ENCODE measurements at regions not wholly inside any gene's neighbourhood (a gene's known extent, or its start where the extent isn't known, plus 50 kb on each side); places are given as distances from the start of the nearest gene placed in this dataset.

DNA sequence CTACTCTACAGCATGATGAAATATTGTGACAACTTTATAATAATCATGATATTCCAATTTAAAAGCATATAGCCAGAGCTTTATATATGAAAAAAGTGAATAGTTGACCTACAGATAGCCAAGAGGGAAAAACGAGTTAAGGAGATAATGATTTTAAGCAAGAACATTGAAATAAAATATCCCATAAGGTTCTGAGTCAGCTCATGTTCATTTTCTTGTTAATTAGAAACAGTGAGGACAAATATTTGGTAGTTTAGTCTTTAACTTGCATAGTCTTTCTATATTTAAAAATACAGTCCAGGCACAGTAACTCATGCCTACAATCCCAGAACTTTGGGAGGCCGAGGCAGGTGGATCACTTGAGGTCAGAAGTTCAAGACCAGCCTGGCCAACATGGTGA, 55.8 kb upstream of the CDH6 start:
- peaks cover 2% of the 10 kb centered on the region for H3K36me3 Mint-ChIP-seq (ENCODE audit: insufficient read depth)
- no peak overlapping the region for H3K27ac Mint-ChIP-seq (ENCODE audit: low read depth)

DNA sequence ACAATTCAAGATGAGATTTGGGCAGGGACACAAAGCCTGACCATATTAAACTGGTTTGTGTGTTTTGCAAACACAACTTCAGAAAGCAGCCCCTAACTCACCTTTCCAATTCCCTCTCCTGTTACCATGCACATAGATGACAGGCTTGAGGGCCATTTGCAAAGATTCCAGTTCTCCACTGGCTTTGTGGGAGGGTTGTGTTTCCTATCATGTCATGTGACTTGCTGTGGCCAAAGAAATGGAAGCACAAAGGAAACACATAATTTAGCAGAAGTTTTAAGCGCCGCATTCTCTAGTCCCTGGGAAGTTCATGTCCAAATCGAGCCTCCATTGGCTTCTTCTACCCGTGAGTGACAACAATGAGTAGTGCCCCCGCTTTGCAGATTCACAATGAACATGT, 57.9 kb upstream of the CDH6 start:
- H3K9me3 Mint-ChIP-seq: peaks cover 6% of the 10 kb centered on the region
- ATAC-seq (replicated peaks; ENCODE audit: extremely low read depth, poor library complexity, severe bottlenecking): no peak

More for the DNA sequence above, 55.8 kb upstream of the CDH6 start:
- Mint-ChIP-seq H3K27me3 (no peaks in the 10 kb centered on the region), H3K9me3 (peaks cover 6% of the 10 kb centered on the region), H3K4me3 (no peak overlapping the region), H3K4me1 (no peaks in the 10 kb centered on the region)
- ATAC-seq (replicated peaks; ENCODE audit: extremely low read depth, poor library complexity, severe bottlenecking) (no peak), DNase-seq (ENCODE audit: low spot score in 2 of 2) (no peak)

DNA sequence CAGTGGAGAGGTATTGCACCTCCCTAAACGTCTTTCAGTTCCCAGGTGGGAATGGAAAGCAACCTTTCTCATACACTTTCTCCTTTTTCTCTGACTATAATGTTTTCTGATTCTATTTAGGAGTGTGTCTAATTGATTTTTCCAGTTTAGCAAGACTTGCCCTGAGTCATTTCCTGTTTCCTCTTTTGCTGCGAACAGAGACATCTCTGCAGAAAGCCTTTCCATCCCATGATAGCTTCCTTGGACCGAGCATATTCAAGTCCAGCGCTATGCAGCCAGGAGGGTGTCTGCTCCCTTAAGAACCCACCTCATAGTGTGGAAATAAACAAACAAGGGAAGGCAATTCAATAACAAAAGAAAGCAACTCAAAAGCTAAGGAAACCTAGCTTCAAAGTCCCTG, 60.0 kb upstream of the CDH6 start:
- Mint-ChIP-seq H3K9me3 (peaks cover 7% of the 10 kb centered on the region), H3K36me3 (ENCODE audit: insufficient read depth) (no peaks in the 10 kb centered on the region), H3K27me3 (no peaks in the 10 kb centered on the region), H3K4me3 (no peak overlapping the region), H3K4me1 (no peaks in the 10 kb centered on the region), H3K27ac (ENCODE audit: low read depth) (no peak overlapping the region)
- no peak for ATAC-seq (replicated peaks; ENCODE audit: extremely low read depth, poor library complexity, severe bottlenecking)
- DNase-seq (ENCODE audit: low spot score in 2 of 2): no peak

More for the DNA sequence above, 57.9 kb upstream of the CDH6 start:
- Mint-ChIP-seq H3K36me3 (ENCODE audit: insufficient read depth) (no peaks in the 10 kb centered on the region), H3K27ac (ENCODE audit: low read depth) (no peak overlapping the region), H3K4me1 (no peaks in the 10 kb centered on the region), H3K4me3 (no peak overlapping the region), H3K27me3 (no peaks in the 10 kb centered on the region)
- no peak for DNase-seq (ENCODE audit: low spot score in 2 of 2)

DNA sequence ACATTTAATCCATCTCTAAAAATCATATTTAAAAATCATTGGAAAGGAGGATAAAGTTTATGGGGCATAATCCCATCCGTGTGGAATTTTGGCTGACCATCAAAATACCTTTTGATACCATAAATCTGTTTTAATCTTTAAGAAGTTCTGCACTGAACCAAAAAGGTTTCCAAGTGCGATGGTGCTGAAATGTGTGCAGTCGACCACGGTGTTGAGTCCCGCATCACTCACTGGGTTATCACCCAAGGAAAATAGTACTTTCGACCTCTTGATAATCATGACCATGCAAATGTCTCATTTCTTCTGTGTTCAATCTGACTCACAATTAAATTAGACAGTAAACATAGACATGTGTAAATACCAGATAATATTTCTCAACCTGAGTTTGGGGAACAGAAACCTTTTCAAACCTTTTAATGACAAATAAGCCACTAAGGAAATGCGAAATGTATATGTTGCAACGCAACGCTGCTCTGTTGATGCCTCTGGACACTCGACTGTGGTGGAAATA, 62.0 kb upstream of the CDH6 start:
- Mint-ChIP-seq H3K27me3 (no peaks in the 10 kb centered on the region), H3K27ac (ENCODE audit: low read depth) (no peak overlapping the region), H3K36me3 (ENCODE audit: insufficient read depth) (no peaks in the 10 kb centered on the region), H3K4me3 (no peak overlapping the region), H3K4me1 (no peaks in the 10 kb centered on the region), H3K9me3 (peaks cover 7% of the 10 kb centered on the region)
- DNase-seq (ENCODE audit: low spot score in 2 of 2) (no peak), ATAC-seq (replicated peaks; ENCODE audit: extremely low read depth, poor library complexity, severe bottlenecking) (no peak)

DNA sequence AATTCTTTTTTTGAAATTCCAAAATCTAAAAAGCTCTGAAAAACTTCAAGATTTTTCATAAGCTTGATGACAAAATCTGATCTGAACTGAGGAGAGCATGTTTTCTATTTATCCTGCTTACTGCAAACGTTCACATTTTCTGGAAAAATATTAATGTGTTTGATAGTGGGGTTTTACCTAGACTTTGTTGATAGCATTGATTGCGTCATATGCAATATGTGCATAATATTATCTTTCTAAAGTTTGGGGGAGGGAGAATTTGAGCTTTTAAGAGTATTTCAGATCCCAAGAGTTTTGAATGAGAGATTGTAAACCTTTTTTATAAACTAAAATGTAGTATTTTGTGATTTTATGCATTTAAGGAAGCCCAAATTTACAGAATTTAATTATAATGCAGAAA, 62.8 kb upstream of the CDH6 start:
- ATAC-seq (replicated peaks; ENCODE audit: extremely low read depth, poor library complexity, severe bottlenecking): no peak
- H3K27ac Mint-ChIP-seq (ENCODE audit: low read depth): no peak overlapping the region
- H3K4me1 Mint-ChIP-seq: no peaks in the 10 kb centered on the region
- no peaks in the 10 kb centered on the region for H3K27me3 Mint-ChIP-seq
- no peak overlapping the region for H3K4me3 Mint-ChIP-seq
- no peak for DNase-seq (ENCODE audit: low spot score in 2 of 2)
- H3K36me3 Mint-ChIP-seq (ENCODE audit: insufficient read depth): no peaks in the 10 kb centered on the region
- H3K9me3 Mint-ChIP-seq: peaks cover 7% of the 10 kb centered on the region

DNA sequence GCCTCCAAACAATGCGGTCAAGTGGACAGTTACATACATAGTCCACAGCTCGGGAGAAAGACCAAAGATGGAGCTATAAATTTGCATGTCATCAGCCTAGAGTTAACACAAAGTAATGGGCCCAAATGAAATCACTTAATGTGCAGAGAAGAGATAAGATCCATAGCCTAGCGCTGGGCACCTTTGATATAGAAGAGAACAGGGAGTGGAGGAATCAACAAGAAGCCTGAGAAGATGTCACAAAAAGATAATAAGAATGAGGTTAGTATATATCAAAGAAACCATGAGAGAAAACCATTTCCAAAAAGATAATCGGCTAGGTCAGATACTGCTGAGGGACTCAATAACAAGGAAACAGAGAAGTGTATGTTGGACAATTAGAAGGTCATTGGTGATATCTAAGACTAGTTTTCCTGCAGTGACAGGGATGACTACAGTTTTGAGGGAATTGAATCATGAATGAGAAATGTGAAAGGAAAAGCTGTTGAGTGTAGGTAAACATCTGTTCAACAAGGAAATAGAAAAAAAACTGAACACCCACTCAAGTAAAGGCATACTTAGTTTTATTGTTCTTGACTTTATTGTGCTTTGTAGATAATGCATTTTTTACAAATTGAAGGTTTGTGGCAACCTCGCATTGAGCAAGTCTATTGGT, 68.7 kb upstream of the CDH6 start:
- no peak overlapping the region for H3K4me3 Mint-ChIP-seq
- no peaks in the 10 kb centered on the region for H3K4me1 Mint-ChIP-seq
- no peaks in the 10 kb centered on the region for H3K27me3 Mint-ChIP-seq
- ATAC-seq (replicated peaks; ENCODE audit: extremely low read depth, poor library complexity, severe bottlenecking): no peak
- H3K9me3 Mint-ChIP-seq: peaks cover 26% of the 10 kb centered on the region
- DNase-seq (ENCODE audit: low spot score in 2 of 2): no peak
- no peaks in the 10 kb centered on the region for H3K36me3 Mint-ChIP-seq (ENCODE audit: insufficient read depth)
- no peak overlapping the region for H3K27ac Mint-ChIP-seq (ENCODE audit: low read depth)

DNA sequence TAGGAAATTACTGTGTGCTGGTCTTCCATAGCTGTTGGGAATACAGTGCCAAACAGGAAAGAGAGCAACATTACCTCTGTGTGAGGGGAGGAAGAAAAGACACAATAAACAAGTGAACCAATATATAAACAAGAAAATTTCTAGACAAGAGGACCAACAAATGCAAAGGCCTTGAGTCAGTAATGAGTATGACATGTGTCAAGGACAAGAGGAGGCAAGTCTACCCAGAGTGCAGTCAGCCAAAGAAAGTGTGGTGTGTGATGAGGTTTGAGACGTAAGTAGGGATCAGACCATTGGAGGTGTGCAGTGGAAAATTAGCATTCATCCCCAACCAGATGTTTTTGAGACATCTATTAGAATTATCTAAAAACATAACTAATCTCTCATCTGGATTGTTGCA, 69.5 kb upstream of the CDH6 start:
- no peak overlapping the region for H3K27ac Mint-ChIP-seq (ENCODE audit: low read depth)
- H3K36me3 Mint-ChIP-seq (ENCODE audit: insufficient read depth): no peaks in the 10 kb centered on the region
- H3K27me3 Mint-ChIP-seq: no peaks in the 10 kb centered on the region
- no peak for DNase-seq (ENCODE audit: low spot score in 2 of 2)
- H3K4me1 Mint-ChIP-seq: no peaks in the 10 kb centered on the region
- H3K4me3 Mint-ChIP-seq: no peak overlapping the region
- ATAC-seq (replicated peaks; ENCODE audit: extremely low read depth, poor library complexity, severe bottlenecking): no peak
- H3K9me3 Mint-ChIP-seq: peaks cover 25% of the 10 kb centered on the region

DNA sequence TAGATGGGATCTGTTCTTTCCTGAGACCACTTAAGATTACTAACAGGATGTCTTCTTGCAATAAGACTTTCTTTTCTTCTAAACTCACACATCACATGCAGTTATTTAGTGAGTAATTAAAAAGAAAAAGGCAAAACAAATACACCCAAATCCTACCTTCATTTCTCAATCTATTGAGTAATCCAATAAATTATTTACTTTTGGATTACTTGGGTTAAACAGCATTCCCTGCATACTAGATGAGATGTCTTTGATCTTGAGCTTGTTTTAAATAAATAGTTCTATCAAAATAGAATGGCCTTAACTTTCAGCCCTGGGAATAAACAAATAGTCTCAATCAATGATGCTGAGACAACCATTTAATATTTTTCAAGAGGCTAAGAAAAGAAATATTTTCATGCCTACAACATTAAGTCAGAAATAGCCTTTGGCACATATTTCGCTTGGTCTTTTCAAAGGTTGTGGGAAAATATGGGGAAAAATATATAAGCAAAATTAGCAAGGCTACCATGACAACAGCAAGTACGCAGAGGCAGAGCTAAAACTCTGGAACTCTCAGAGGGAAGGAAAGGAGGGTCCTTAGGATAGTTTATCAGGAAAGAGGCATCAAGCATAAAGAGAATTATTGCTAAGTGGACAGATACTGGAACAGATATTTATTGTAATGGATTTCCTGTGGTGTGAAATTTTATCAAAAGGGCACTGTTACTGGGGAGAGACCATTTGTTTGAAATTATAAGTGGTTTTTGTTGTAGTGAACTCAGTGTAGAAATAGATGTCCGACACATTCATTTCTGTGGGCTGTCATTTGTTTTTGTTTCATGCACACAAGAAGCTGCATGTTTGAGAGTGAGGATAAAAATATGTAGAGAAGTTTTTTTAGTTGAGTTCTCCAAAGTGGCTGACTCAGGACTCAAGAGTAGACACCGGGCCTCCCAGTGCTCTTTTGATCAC, 70.2 kb upstream of the CDH6 start:
- H3K4me3 Mint-ChIP-seq: no peak overlapping the region
- peaks cover 29% of the 10 kb centered on the region for H3K9me3 Mint-ChIP-seq
- ATAC-seq (replicated peaks; ENCODE audit: extremely low read depth, poor library complexity, severe bottlenecking): no peak
- DNase-seq (ENCODE audit: low spot score in 2 of 2): no peak
- H3K27ac Mint-ChIP-seq (ENCODE audit: low read depth): no peak overlapping the region
- no peaks in the 10 kb centered on the region for H3K4me1 Mint-ChIP-seq
- H3K27me3 Mint-ChIP-seq: no peaks in the 10 kb centered on the region
- no peaks in the 10 kb centered on the region for H3K36me3 Mint-ChIP-seq (ENCODE audit: insufficient read depth)

DNA sequence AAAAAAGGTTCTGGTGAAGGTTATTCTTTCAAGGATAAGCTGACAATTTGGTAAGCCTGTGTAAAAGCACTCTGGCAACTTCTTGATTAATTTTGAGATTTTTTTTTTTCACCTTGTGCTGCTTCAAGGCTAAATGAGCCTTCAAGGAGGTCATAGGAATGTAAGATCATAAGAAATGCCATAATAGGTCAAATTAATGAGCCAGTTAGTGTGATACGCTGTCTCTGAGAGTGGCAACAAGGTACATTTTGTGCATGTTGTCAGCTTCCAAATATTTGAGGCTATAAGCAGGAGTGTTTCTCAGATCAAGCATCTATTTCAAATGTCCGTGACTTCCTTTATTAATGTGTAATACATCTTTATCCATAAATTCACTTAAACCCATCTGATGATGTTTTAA, 72.3 kb upstream of the CDH6 start:
- ATAC-seq (replicated peaks; ENCODE audit: extremely low read depth, poor library complexity, severe bottlenecking): no peak
- Mint-ChIP-seq H3K4me3 (no peak overlapping the region), H3K27ac (ENCODE audit: low read depth) (no peak overlapping the region), H3K4me1 (no peaks in the 10 kb centered on the region), H3K36me3 (ENCODE audit: insufficient read depth) (no peaks in the 10 kb centered on the region), H3K9me3 (peaks cover 30% of the 10 kb centered on the region), H3K27me3 (no peaks in the 10 kb centered on the region)
- DNase-seq (ENCODE audit: low spot score in 2 of 2): no peak

DNA sequence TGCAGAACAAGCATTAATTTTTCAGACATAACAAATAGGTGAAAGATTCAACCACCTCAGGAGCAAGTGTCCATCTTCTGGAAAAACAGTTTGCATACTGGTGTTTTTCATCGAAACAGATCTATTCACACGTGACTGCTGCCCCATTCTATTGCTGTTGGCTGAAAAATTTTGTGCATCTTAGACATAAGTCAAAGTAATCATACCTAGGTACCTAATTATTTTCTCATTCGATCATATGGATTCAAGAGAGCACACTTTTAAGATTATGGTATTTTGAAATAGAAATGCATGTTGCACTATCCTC, 72.9 kb upstream of the CDH6 start:
- DNase-seq (ENCODE audit: low spot score in 2 of 2): no peak
- no peak for ATAC-seq (replicated peaks; ENCODE audit: extremely low read depth, poor library complexity, severe bottlenecking)
- peaks cover 30% of the 10 kb centered on the region for H3K9me3 Mint-ChIP-seq
- H3K27ac Mint-ChIP-seq (ENCODE audit: low read depth): no peak overlapping the region
- no peaks in the 10 kb centered on the region for H3K36me3 Mint-ChIP-seq (ENCODE audit: insufficient read depth)
- no peaks in the 10 kb centered on the region for H3K4me1 Mint-ChIP-seq
- H3K4me3 Mint-ChIP-seq: no peak overlapping the region
- H3K27me3 Mint-ChIP-seq: no peaks in the 10 kb centered on the region

DNA sequence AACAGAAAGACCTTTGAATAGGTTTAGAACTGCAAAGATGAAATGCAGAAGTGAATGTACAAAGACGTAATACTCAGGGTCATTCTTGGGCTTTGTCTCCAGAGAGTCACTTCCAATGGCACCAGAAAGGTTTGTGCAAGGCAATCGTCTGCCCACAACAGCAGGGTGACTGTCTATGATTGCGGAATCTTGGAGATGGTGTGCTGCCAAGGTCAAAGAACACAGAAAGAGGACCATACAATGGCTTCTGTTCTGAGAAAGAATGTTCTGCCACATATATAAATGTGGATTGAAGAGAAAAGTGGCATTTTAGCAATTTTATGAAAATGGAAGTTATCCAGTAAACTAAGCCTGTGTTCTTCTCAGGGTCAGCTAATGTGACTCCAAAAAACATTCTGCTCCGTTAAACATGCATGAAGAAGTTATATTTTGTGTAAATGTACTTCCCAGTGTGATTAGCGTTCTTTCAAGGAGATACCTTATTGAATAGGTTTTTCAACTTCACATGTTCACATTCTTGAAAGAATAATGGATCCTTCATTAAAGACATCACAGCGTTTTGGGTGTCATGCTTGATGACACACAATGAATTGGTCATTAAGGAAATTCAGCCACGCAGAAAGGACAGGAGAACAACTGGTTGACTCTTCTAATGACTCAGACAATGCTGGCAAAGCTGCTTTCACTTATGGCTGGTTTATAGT, 73.4 kb upstream of the CDH6 start:
- Mint-ChIP-seq H3K4me3 (no peak overlapping the region), H3K27me3 (no peaks in the 10 kb centered on the region), H3K27ac (ENCODE audit: low read depth) (no peak overlapping the region), H3K36me3 (ENCODE audit: insufficient read depth) (no peaks in the 10 kb centered on the region), H3K4me1 (no peaks in the 10 kb centered on the region), H3K9me3 (peaks cover 30% of the 10 kb centered on the region)
- DNase-seq (ENCODE audit: low spot score in 2 of 2) (no peak), ATAC-seq (replicated peaks; ENCODE audit: extremely low read depth, poor library complexity, severe bottlenecking) (no peak)

DNA sequence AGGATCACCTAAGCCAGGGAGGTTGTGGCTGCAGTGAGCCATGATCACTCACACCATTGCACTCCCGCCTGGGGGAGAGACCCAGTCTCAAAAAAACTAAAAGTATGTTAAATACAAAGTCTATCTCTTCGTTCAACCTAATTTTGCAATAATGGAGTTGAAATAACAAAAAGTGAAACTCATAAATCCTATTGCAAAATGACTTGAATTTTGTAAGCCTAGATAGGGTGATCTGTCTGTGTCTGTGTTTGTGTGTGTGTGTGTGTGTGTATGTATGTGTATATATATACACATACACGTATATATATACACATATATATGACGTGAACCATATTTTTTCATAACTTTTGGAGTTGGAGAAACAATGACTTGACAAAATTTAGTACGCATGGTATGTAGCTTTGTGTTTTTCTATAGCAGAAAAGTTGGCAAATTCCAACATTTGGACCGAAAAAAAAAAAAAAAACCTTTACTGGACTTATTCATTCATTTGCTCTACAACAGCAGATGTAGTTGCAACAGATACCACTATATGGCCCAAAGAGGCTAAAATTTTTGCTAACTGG, 76.9 kb upstream of the CDH6 start:
- H3K4me3 Mint-ChIP-seq: no peak overlapping the region
- DNase-seq (ENCODE audit: low spot score in 2 of 2) (no peak), ATAC-seq (replicated peaks; ENCODE audit: extremely low read depth, poor library complexity, severe bottlenecking) (no peak)
- no peak overlapping the region for H3K27ac Mint-ChIP-seq (ENCODE audit: low read depth)
- no peaks in the 10 kb centered on the region for H3K4me1 Mint-ChIP-seq
- no peaks in the 10 kb centered on the region for H3K27me3 Mint-ChIP-seq
- no peaks in the 10 kb centered on the region for H3K36me3 Mint-ChIP-seq (ENCODE audit: insufficient read depth)
- peaks cover 20% of the 10 kb centered on the region for H3K9me3 Mint-ChIP-seq
